GM21423 (cell line): ENCODE measurements at regions not wholly inside any gene's neighbourhood (a gene's known extent, or its start where the extent isn't known, plus 50 kb on each side); places are given as distances from the start of the nearest gene placed in this dataset.
A peak's percentile ranks its signal among the peaks of the same experiment; 100 is the strongest.

Source experiments
- ATAC-seq: cut with Tn5 transposase; IDR thresholded peaks from one replicate; pipeline ENCODE4 v1.9.1; 2021; ENCODE audit warnings: mild to moderate bottlenecking, moderate library complexity; ENCODE audit not compliant: unreplicated experiment

- no peak for ATAC-seq
Observed at GRCh38 chrX:76228499-76228898, 55.6 kb downstream of the PBDC1 start.

- no peak for ATAC-seq
Observed at GRCh38 chrX:76248901-76249300, 76.0 kb downstream of the PBDC1 start.

DNA sequence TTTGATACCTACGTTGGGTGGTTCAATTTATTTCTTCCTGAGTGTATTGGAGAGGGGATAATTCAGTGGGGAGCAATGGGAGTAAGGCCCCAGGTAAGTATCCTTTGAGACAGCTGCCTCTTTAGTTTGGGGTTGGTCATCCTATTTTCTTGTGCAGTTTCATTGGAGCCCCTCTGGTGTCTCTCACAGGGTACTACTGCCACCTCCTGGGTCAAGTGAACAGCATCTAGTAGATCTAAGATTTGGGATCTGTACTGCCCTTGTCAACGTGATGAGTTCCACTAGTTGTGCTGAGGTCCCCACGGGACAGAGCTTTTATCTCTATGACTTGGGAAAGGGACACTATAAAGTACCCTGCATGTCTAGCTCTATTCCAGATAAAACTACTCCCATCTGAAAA, 80.6 kb downstream of the PBDC1 start:
- peak; percentile 74 for ATAC-seq

DNA sequence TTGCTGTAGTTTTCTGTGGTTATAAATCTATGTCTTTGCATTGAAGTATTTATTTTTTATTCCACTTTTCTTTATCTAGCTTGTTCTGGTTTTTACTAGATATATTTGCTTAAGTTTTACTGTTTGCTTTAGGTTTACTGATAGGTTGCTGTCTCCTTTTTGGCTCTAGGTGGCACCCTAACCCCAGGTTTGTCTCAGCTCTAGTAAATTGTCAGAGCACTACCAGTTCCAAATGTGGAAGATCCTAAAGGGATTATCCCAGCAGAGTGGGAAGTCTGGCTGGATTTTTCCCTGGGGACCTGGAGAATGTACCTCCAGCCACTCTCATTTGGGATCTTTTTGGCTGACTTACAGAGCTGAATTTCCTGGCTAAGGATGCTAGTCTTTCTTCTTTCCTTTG, 106.1 kb downstream of the PBDC1 start:
- no peak for ATAC-seq
